GM21515 (cell line): ENCODE measurements at regions not wholly inside any gene's neighbourhood (a gene's known extent, or its start where the extent isn't known, plus 50 kb on each side); places are given as distances from the start of the nearest gene placed in this dataset.

Experiments used
- ATAC-seq: cut with Tn5 transposase; IDR thresholded peaks from one replicate; pipeline ENCODE4 v1.9.1; 2021; ENCODE audit not compliant: unreplicated experiment

GRCh38 chr2:123116595-123116994, 908.5 kb upstream of the CNTNAP5 start:
- ATAC-seq: no peak

GRCh38 chr2:123127236-123127635, 897.9 kb upstream of the CNTNAP5 start:
- ATAC-seq: no peak

DNA sequence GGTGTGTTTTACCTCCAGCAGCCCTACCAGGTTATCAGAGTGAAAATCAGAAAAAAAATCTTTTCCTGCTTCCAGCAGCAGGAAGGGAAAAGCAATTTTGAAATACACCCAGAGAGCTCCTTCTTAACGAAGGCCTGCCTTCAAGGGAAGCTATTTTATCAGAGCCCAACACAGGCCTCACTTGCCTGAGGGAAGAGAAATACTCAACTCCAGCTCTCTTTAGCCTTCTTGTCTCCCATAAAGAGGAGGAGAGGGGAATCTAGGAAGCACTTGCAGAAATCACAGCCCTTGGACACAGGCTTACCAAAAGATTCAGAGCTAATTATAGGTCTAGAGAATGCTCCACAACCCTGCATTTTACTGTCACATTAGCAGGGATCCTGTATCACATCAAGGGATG, 896.1 kb upstream of the CNTNAP5 start:
- ATAC-seq: no peak

DNA sequence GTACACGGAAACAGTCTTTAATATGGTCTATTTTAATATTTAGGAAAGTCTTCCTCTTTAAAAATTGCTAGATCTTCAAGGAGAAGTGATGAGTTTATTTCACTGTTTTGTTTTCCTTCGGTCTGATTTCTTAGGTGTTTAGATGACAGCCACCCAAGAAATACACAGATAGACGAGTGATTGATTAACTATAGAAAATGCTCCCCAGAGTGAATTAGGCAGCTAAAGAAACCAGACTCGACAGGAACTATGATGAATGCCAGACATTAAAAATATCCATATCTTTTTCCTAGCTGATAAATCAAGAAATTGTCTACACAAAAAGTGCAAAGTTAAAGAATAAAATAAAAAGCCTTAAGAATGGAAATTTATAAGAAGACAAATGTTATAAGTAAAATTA, 888.7 kb upstream of the CNTNAP5 start:
- no peak for ATAC-seq

DNA sequence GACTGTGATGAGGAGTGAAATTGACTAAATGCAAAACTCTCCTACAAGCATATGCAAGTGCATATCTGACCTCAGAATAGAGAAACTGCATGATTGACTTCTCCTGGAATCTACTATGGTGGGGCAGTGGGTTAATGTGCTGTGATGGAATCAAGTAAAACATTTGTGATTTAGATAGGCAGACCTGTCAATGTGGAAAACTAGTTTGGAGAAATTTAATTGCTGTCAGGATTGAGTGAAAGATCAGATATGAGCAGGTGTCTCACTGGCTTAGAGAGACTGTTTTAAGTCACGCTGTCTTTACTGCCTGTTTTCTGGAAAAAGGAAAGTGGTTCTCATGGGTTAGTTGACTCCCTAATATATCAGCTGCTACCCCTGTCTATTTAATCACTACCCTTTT, 881.0 kb upstream of the CNTNAP5 start:
- no peak for ATAC-seq

GRCh38 chr2:123153041-123153440, 872.0 kb upstream of the CNTNAP5 start:
- ATAC-seq: no peak

DNA sequence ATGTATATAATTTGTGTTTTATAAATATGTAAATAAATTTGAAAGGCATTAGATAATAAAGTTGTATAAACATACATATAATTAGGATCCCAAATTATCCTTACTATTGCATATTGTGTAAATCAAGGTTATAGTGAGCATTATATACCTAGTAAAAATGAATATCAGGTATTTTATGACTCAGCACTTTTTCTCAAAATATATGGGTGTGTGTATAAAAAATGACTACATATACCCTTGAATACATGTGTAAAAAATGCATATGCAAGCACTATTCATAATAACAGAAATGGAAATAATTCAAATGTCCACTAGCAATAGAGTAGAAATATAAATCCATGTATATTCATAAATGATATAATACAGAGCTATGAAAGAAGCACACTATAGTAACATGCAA, 870.9 kb upstream of the CNTNAP5 start:
- ATAC-seq: no peak

DNA sequence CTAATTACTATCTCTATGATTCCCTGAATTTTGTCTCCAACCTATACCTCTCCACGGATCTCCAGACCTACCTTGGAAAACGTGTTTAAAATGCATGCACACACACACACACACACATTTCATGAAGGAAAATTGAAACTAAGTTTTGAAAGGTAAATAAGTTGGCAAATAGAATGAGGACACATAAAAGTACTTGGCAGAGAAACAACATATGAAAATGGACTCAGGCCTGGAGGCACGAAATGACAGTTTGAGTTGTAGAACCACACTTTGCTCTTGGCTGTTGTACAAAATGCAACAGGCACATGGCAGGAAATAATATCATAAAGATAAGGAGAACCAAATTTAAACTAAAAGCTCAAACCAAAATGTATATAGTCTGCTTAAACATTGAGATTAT, 868.1 kb upstream of the CNTNAP5 start:
- ATAC-seq: no peak

DNA sequence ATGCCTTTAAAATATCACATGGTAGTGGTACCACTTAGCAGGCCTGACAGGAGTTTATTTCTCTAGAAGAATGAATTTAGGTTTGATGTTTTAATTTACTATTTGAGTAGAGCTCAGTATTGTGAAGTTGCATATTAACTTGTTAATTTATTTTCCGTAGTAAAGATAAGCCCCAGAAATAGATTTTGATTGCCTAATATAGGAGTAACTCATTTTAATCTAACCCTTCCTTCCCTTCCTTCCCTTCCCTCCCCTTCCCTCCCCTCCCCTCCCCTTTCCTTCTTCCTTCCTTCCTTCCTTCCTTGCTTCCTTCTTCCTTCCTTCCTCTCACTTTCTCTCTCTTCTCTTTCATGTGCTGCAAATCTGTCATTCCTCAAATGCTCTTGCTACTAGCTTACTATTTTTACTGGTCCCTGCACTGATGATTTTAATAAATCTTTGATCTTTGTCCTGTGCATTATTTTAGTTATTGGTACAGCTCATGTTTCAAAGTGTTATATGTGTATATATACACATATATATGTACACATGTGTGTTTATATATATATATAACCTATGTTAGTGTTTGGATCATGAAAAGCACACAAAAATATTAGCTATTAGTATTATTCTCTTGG, 862.6 kb upstream of the CNTNAP5 start:
- ATAC-seq: no peak

DNA sequence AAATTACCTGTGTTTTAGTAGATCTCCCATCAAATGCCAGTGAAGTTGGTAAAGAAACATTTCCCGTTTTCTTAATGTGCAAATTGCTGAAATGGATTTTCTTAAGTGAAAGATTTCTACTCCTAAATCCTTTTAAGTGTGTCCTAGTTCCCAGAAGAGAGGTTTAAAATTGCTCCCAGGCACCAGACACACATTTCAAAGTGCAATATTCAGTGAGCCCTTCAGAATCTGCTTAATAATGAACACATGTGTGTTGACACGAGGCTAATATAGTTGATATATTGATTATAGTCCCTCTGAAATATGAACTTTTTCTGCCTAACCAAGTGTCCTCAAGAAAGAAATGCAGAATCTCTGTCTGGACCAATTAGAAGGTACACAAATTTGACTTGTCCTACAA, 861.7 kb upstream of the CNTNAP5 start:
- ATAC-seq: no peak

DNA sequence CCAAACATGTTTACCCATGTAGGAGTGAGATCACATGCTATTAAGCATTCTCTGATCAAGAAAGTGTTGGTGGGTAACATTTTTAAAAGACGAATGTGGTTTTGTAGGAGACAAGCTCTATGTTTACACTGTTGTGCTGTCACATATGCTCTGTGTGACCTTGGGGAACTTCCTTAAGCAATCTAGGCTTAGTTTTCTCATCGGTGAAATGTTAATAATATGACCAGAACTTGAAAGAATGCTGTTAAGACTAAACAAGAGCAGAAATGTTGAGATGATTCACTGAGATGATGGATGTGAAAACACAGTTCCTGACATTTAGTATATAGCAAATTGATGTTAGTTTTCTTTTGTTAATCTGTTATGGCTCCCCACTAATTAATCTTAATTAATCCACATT, 860.9 kb upstream of the CNTNAP5 start:
- ATAC-seq: no peak

DNA sequence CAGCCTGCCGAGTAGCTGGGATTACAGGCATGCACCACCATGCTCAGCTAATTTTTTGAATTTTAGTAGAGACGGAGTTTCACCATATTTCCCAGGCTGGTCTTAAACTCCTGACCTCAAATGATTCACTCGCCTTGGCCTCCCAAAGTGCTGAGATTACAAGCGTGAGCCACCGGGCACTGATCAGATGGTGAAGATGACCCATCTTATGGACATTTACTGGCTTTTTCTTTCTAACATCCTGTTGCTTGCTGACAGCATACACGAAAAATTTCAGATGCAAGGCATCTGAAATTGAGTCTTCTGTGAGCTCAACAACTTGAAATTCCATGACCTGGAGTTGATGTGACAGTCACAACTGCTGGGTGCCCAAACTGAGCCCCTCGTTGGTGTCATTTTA, 859.5 kb upstream of the CNTNAP5 start:
- ATAC-seq: no peak

DNA sequence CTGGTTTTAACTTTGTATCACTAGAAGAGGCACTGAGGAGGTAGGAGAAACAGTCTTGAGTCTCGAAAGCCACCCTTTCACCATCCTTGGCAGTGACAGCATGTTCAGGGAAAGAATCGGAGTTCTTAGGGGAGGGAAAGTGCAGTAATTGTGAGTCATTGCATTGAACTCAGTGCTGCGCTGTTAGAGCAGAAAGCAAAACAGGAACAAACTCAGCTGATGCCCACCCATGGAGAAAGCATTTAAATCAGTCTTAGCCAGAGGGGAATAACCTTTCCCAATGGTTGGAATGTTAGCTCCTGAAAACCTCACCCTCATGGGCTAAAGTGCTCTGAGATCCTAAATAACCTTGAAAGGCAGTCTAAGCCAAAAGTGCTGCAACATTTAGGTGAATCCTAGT, 845.6 kb upstream of the CNTNAP5 start:
- no peak for ATAC-seq

DNA sequence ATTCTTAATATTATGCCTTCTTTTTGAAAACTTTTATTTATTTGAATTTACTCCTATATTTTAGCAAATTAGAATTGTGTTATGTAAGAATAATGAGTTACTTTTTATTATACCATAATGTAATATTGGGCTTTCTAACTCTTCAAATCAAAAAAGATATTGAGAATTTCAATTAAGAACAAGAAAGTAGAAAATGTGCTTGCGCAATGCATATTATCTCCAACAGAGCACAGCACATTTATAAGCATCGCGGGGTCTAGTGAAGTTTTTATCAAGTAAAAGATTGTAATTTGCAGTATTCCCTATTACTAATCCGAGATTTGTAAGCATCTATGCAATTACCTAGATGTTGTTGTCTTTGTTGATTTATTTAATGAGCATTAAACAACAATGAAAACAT, 829.1 kb upstream of the CNTNAP5 start:
- ATAC-seq: no peak

DNA sequence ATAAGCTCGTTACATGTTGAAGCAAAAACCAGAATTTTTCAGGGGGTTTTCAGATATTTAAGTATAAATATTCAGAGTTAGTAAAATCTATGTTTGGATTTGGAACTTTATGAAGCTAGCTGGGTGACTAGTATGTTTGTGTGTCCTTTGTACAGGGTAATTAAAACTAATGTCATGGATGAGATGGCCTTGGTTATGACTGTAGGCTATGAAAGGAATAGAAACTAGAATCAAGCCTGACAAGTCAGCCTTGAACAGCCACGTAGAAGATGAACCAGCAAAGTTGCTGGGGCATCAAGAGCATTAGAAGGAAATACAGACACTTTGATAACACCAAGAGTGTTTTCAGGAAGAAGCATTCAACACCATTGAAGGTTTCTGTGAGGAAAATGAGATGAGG, 825.1 kb upstream of the CNTNAP5 start:
- no peak for ATAC-seq

DNA sequence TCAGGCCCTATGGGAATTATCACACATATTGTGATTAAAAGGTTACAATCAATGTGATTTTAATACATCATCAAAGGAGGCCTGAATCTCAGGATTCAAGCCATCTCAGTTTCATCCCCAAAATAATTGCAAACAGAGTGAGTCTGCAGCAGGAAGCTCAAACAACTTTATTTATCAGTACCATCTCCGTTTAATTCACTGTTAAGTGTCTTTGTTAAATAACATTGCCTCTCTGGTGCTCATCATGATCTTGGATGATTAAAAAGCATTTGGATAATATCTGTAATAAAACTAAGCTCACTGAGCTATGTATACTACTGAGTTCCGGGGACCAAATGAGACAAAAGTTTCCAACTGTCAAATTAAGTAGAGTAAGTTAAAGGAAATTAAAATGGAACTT, 817.8 kb upstream of the CNTNAP5 start:
- no peak for ATAC-seq

DNA sequence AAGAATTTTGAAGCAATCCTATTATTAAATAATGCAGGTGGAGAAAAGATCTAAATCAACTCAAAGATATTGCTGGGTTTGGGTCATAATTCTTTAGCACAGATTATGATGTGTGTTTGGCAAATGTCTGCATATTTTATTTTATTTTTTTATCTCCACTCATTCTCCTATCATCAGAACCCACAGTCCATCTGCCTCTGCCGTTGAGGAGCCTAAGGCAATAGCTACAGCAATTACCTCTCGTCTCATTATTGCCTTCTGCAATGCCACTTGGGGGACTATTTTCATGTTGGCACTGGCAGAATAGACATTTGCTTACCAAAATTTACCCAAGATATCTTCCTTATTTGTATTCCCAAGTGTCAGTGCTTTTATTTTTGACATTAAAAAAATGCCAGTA, 815.9 kb upstream of the CNTNAP5 start:
- ATAC-seq: no peak

GRCh38 chr2:123211181-123211580, 813.9 kb upstream of the CNTNAP5 start:
- ATAC-seq: no peak

DNA sequence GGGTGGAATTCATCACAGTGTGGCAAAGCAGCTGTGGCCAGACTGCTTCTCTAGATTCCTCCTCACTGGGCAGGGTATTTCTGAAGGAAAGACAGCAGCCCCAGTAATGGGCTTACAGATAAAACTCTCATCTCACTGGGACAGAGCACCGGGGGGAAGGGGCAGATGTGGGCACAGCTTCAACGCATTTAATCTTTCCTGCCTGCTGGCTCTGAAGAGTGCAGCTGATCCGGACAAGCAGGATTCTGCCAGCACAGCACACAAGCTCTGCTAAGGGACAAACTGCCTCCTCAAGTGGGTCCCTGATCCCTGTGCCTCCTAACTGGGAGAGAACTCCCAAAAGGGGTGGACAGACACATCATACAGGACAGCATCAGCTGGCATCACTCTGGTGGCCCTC, 779.9 kb upstream of the CNTNAP5 start:
- ATAC-seq: no peak

GRCh38 chr2:123258877-123259539, 766.1 kb upstream of the CNTNAP5 start:
- ATAC-seq: no peak

DNA sequence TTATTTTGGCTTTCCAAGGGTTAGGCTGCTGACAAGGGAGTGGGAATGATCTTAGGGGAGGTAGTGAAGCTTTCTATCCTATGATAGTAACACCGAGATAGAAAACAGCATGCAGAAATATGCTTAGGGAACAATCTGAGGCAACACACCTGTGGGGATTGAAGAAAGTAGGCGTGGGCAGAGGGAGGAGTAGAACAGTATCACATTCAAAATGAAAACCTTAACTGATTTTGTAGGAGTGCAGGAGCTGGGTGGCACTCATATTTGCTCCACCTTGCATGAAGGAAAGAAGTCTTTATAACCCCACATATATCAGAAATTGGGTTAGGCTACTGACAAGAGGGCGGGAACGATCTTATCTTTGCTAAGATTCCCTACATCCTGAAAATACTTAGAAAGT, 762.2 kb upstream of the CNTNAP5 start:
- ATAC-seq: no peak

DNA sequence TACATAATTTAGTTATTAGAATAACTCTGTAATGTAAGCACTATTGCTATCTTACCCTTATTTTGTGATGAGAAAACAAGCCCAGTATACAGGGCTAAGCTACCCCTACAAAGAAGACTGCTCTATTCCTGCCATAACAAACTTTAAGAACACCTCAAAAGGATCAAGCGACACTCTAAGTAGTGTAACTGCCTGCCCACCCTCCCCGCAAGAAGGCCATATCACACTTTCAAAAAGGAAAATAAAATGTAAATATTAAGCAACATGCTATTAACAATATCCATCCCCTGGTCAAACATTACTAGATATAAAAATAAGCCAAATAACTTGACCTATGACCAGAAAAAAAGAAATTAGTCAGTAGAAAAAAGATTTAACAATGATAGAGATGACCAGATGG, 741.7 kb upstream of the CNTNAP5 start:
- no peak for ATAC-seq

DNA sequence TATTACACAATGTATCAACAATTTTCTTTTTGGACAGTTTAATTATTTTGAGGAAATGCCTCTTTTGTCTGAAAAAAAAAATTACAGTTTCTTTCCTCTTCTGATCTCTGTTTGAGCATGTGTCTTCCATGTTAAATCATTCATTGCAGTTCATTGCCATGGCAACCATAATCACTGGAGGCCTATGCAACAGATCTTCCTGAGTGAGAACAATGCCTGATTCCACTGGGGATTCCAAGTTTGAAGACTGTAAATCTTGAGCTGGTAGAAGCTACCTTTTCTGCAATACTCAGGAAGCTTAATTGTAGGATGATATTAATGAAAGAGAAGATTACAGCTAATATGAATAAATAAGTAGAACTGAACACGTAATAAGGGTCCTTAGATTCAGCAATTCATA, 721.4 kb upstream of the CNTNAP5 start:
- ATAC-seq: no peak
